Limb (tissue), 2 donors: ENCODE measurements at regions not wholly inside any gene's neighbourhood (a gene's known extent, or its start where the extent isn't known, plus 50 kb on each side); places are given as distances from the start of the nearest gene placed in this dataset.

Experiments used
- DNase-seq, 2 donors: peaks; one replicate each; pipeline ENCODE4 v3.0.0-alpha.2; 2016; ENCODE audit errors: extremely low spot score in 2 of 2

GRCh38 chr3:94179059-94179458 lies 116.2 kb downstream of the NSUN3 start:
- no peak for DNase-seq

DNA sequence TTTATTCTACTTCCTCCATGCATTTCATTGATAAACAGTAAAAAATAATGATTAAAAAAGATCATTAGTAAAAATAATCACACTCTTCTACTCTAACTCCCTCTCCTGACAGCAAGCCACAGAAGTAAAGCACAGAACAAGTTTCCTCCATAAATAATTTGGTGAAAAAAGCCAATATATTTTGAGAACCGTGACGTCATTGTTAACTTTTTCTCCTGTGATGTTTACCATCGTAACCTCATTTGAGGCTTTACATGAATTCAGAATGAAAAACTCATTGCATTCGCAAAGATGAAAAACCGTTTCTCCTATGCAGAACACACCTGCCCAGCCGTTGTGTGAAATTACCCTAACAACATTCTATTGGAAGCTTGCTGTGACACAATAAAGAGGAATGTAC lies 120.7 kb downstream of the NSUN3 start:
- no peak for DNase-seq

DNA sequence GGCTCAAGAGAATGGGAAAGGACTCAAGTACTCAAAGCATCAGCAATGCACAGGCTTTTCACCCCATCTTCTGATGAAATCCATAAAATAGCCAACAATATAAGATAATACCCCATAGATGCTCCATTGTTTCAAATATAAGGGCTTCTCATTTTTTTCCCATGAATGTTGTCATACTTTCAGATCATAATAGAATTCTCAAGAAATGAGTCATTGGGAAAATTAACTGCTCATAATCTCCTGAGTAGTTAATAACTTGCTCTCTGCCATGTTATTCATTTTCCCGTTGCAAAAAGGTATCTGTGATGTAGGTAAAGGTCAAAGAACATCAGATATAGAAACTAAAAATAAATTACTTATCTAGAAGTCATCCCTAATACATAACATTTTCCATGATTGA lies 121.9 kb downstream of the NSUN3 start:
- no peak for DNase-seq

GRCh38 chr3:94185753-94186152 lies 122.9 kb downstream of the NSUN3 start:
- DNase-seq, result no peak

- no peak for DNase-seq
These were observed 124.8 kb downstream of the NSUN3 start for GRCh38 chr3:94187697-94188096.

- no peak for DNase-seq
These were observed 132.5 kb downstream of the NSUN3 start for GRCh38 chr3:94195381-94195780.

GRCh38 chr3:94206291-94206690 lies 143.4 kb downstream of the NSUN3 start:
- no peak for DNase-seq

GRCh38 chr3:94210256-94210655 lies 147.4 kb downstream of the NSUN3 start:
- DNase-seq, result no peak

GRCh38 chr3:94217406-94217805 lies 154.5 kb downstream of the NSUN3 start:
- no peak for DNase-seq

DNA sequence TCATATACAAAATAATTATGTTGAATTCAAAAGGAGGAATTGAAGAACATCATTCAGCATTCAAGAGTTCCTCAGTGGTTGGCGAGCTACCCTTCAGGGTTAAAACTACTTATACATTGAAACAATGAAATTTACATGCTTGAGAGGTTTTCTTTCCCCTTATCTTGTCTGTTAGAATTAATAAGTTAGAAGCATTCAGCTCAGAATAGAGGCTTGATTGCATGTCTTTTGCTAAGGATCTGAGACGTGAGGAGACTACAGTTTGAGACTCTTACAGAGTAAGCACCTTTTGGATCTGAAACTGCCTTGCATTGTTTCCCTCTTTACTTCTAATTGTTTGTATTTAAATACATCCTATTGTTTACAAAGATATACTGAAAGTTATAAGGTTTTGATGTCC lies 157.6 kb downstream of the NSUN3 start:
- no peak for DNase-seq

DNA sequence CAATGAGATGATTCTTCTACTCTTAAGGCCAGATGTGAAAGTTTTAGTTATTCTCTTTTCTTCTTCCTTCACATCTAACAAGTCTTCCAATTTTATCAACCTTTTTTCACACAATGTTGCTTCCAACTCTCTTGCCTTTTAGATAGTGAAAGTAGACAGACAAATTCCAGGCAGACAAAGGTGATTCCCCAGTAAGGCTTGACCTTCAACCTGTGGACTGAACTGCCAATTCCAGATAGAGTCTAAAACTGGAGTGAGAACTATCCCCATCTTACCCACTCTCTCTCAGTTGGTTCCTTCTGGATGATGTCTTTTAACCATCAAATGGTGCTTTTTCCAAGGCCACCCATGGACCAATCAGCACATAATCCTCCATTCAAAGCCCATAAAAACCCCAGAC lies 159.0 kb downstream of the NSUN3 start:
- no peak for DNase-seq

DNA sequence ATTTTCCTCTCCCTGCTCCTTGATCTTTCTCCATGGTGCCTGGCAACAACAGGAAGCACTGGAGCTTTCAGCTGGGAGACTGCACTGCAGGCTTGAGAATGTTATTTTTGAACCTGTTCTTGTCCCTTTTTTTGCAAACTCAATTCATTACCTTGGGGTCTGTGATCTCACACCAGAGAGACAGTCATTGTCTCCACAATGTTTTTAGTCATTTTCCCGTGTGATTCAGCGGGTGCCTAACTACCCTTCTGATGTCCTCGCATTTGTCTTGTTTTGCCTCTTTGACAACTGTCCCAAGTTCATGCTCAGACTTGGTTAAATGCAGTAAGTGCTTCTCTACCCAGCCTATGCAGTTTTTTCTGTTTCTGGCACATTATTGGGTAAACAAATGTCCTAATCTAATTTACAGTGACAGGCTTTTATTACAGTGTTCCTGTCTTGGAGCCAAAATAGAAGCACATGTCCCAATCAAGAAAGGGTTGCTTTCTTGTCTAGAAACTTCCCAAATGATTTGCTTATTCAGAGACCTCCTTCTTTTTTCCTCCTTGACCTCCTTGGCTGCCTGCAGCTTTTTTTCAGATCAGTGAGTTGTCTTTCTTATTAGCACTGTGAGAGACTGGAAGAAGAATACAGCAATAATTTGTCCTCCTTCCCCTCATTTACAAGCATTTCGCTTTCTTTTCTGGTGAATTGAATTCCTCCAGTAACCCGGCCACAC lies 162.4 kb downstream of the NSUN3 start:
- no peak for DNase-seq

DNA sequence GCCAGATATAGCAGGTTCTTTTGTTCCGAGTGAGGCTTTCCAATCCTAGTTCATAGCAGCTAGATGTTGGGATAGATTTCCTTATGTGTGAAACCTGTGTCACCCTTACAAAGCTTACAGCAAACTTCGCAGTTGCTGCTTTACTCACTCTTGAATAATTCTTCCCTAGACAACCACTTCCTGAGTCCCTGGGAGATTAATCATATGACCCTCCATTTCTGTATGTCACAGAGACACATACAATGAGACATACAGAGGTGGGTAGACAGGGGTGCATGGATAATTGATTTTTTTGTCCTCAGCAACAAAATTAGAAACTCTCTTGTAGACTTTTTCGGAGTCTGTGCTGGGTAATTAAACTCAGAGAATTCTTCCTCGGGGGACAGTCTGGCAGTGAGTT lies 163.2 kb downstream of the NSUN3 start:
- DNase-seq, result no peak

GRCh38 chr3:94232921-94233320 lies 170.1 kb downstream of the NSUN3 start:
- DNase-seq, result no peak

DNA sequence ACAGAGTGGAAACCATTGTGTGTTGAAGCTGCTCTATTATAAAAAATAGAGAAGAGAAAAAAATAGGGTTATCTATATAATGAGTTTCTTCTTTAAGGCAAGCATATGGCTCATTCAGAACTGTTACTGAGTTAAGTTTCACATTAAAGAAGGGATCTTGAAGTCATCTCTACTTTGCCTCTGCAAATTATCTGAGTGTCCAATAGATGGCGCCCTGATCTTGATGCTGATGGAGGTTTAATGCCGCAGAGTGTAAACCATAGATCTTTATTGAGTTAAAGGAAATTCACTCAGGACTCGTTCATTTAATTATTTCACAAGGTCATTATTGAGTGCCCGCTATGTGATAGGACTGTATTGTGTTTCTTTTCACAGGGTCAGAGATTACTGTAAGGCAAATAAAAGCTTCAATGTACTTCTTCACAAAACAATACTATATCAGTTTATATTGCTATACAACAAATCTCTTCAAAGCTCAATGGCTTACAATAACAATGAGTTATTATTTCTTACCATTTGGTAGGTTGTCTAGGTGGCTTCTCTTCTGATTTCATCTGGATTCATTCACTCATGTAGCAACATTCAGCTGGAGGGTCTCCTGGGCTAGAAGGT lies 171.4 kb downstream of the NSUN3 start:
- peak in 1 of 2 donors; percentile 40 for DNase-seq

- no peak for DNase-seq
These were observed 179.1 kb downstream of the NSUN3 start for GRCh38 chr3:94241986-94242385.

- DNase-seq, result peak; percentile 34 to 37
These were observed 183.3 kb downstream of the NSUN3 start for GRCh38 chr3:94246171-94246570.

- DNase-seq, result no peak
These were observed 185.2 kb downstream of the NSUN3 start for GRCh38 chr3:94248042-94248441.

DNA sequence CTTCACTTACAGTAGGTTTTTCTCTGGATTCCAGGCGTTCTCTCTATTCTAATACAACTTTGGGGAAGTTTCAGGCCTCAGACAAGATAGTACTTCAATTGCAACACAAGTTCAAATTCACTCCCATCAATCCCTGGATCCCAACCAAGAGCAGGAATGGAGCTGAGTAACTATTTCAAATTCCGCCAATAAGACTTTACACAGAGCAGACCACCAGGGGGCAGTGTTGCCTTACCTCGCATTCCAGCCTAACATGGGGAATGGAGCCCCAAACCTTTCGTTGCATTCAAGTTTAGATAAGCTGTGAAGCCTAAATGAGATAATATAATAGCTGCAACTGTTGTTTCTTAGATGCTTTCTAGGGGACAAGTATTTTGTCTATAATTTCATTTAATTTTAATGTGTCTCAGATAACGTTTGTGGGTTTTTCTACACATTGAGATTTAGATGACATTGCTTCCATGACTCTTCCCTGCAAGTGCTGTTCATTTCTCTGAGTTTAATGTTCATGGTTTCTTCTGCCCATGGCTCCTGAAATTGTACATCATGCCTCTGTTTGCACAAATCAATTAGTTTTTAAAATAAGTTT lies 186.7 kb downstream of the NSUN3 start:
- peak; percentile 21 to 74 for DNase-seq

DNA sequence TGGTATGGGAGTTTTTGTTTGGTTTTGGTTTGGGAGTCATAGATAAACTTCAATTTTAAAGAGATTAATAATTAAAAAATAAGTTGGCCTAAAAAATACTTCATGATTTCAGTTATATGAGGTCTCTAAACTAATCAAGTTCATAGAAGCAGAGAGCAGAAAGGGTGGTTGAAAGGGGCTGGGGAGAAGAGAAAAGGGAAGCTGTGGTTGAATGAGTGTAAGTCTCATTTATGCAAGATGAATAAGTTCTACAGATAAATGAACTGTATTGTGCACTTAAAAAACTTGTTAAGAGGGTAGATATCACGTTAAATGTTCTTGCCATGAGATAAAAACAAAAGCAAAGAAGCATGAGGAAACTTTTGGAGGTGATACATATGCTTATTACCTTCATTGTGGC lies 188.7 kb downstream of the NSUN3 start:
- DNase-seq, result no peak

GRCh38 chr3:94252316-94252715 lies 189.5 kb downstream of the NSUN3 start:
- DNase-seq, result no peak

GRCh38 chr3:94256888-94257813 lies 194.3 kb downstream of the NSUN3 start:
- DNase-seq, result no peak
